HFFc6 (cell line): ENCODE measurements at regions not wholly inside any gene's neighbourhood (a gene's known extent, or its start where the extent isn't known, plus 50 kb on each side); places are given as distances from the start of the nearest gene placed in this dataset.

ENCODE experiments used
- DNase-seq: peaks from one replicate; pipeline ENCODE4 v3.0.0-alpha.2; 2018
- H3K27ac Mint-ChIP-seq: 2 replicates; pipeline ENCODE4 v1.8.0; 2020; ENCODE audit warnings: mild to moderate bottlenecking, mixed read lengths
- H3K27me3 Mint-ChIP-seq: 2 replicates; pipeline ENCODE4 v1.8.0; 2021; ENCODE audit warnings: mild to moderate bottlenecking, moderate library complexity, mixed read lengths; ENCODE audit not compliant: insufficient read depth
- H3K36me3 Mint-ChIP-seq: 2 replicates; pipeline ENCODE4 v1.8.0; 2021; ENCODE audit warnings: low read depth, mixed read lengths
- H3K4me1 Mint-ChIP-seq: 2 replicates; pipeline ENCODE4 v1.8.0; 2020; ENCODE audit warnings: low read depth, mixed read lengths
- H3K4me3 Mint-ChIP-seq: 2 replicates; pipeline ENCODE4 v1.8.0; 2020; ENCODE audit warnings: mild to moderate bottlenecking, moderate library complexity, mixed read lengths
- H3K9me3 Mint-ChIP-seq: 2 replicates; pipeline ENCODE4 v1.8.0; 2020; ENCODE audit warnings: mild to moderate bottlenecking, mixed read lengths
- TF ChIP-seq, protein P1 (sequence below): fragments of 200-600 bp; sonication (generic); IDR thresholded peaks from 2 replicates; pipeline ENCODE4 v1.5.0; 2021; ENCODE audit warnings: antibody characterized with exemption, mild to moderate bottlenecking

DNA sequence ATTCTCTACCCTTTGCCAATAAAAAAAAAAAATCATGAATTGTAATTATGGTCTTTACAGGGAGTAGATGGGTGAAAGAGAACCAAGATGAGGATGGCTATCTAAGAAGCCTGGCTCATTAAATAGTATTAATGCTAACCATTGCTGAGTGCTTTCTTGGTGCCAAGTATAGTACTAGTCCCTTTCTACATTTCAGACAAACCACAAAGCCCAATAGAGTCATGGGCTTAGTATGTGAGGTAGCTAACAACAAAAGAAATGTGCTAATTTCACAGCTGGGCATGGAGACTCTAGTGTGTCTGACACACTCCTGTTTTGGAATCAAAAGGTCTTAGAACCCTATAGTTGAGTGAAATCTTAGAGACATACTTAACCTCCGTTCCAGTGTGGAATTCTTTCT, 84.5 kb upstream of the ESRRG start:
- TF ChIP-seq, protein P1, sequence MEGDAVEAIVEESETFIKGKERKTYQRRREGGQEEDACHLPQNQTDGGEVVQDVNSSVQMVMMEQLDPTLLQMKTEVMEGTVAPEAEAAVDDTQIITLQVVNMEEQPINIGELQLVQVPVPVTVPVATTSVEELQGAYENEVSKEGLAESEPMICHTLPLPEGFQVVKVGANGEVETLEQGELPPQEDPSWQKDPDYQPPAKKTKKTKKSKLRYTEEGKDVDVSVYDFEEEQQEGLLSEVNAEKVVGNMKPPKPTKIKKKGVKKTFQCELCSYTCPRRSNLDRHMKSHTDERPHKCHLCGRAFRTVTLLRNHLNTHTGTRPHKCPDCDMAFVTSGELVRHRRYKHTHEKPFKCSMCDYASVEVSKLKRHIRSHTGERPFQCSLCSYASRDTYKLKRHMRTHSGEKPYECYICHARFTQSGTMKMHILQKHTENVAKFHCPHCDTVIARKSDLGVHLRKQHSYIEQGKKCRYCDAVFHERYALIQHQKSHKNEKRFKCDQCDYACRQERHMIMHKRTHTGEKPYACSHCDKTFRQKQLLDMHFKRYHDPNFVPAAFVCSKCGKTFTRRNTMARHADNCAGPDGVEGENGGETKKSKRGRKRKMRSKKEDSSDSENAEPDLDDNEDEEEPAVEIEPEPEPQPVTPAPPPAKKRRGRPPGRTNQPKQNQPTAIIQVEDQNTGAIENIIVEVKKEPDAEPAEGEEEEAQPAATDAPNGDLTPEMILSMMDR: no peak
- Mint-ChIP-seq H3K27me3 (no peaks in the 10 kb centered on the region), H3K4me1 (no peaks in the 10 kb centered on the region), H3K4me3 (no peak overlapping the region), H3K9me3 (peaks cover 12% of the 10 kb centered on the region), H3K27ac (no peak overlapping the region), H3K36me3 (no peaks in the 10 kb centered on the region)
- no peak for DNase-seq

DNA sequence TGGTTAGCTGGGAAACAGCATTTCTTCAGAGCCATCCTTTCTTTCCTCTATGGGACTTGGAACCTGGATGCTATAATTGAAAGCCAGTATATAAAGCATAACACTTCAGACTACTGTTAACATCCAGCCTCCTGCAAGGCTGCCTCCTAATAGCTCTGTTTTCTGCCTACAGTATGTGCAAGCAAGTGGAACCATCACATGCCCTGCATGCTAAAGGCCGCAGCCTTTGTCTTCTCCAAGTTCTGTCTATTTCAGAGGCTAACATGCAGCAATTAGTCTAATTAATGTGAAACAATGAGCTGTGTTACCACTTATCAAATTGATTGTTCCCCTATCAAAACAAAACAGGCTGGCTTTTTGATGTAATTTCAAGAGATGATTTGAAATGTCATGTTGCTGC, 82.7 kb upstream of the ESRRG start:
- Mint-ChIP-seq H3K4me1 (no peaks in the 10 kb centered on the region), H3K36me3 (no peaks in the 10 kb centered on the region), H3K4me3 (no peak overlapping the region), H3K27me3 (no peaks in the 10 kb centered on the region), H3K9me3 (peaks cover 18% of the 10 kb centered on the region), H3K27ac (no peak overlapping the region)
- TF ChIP-seq, protein P1: no peak
- no peak for DNase-seq

DNA sequence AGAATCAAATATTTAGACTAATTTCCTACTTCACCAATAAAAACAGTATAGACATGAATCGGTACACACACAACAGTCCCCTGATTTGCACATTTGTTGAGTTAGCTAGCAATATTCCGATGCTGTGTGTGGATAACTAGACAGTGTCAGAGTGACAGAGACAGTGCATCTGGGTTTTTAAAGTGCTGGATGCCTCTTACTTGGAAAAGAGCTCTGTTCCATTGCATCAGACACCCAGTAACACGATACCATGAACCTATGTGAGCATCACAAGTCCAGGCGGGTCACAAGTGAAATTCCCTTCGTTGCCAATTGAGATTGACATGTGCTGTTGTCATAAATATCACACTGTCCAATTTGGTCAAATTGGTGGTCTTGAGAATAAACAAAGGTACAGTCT, 82.0 kb upstream of the ESRRG start:
- Mint-ChIP-seq H3K4me1 (no peaks in the 10 kb centered on the region), H3K4me3 (no peak overlapping the region), H3K36me3 (no peaks in the 10 kb centered on the region), H3K27me3 (no peaks in the 10 kb centered on the region), H3K27ac (no peak overlapping the region), H3K9me3 (peaks cover 18% of the 10 kb centered on the region)
- TF ChIP-seq, protein P1: no peak
- DNase-seq: no peak

DNA sequence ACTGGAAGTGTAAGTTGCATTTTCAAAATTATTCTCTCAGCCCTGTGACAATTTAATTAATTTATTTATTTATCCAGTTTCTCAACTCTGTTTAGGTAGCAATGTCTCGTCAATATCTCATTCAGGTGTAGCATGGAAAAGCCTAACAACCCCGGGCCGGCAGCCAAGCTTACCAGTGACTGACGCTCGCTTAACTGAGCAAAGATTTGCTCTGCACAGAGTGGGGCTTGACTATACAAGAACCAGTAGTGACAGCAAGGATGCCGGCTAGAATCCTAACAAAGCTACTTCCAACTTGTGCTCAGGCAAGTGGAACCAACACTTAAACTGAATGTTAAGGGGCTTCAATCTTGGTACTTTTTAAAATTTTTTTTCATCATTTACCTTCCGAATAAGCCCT, 80.9 kb upstream of the ESRRG start:
- TF ChIP-seq, protein P1: no peak
- H3K9me3 Mint-ChIP-seq: peaks cover 23% of the 10 kb centered on the region
- H3K36me3 Mint-ChIP-seq: no peaks in the 10 kb centered on the region
- no peaks in the 10 kb centered on the region for H3K27me3 Mint-ChIP-seq
- no peak overlapping the region for H3K27ac Mint-ChIP-seq
- no peak overlapping the region for H3K4me3 Mint-ChIP-seq
- DNase-seq: no peak
- H3K4me1 Mint-ChIP-seq: no peaks in the 10 kb centered on the region

DNA sequence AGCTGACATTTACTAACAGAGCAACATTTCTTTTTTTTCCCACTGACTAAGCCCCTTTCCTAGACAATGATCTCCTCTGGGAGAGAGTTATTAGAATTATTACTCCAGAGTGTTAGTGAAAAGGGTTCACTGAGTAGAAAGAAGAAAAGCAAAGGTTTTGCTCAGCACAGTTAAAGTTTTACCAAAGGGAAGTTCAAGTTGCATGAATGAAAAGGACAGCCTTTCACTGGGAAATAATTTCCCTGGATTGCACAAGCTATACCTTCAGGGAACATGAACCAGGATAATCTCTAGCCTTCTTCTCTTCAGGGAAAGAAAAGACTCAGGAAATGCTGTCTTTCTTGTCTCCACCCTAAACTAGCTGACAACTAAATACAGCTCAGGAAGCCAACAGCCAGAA, 71.4 kb upstream of the ESRRG start:
- peaks cover 20% of the 10 kb centered on the region for H3K9me3 Mint-ChIP-seq
- H3K4me3 Mint-ChIP-seq: no peak overlapping the region
- no peak for DNase-seq
- no peaks in the 10 kb centered on the region for H3K4me1 Mint-ChIP-seq
- TF ChIP-seq, protein P1: no peak
- H3K36me3 Mint-ChIP-seq: no peaks in the 10 kb centered on the region
- no peak overlapping the region for H3K27ac Mint-ChIP-seq
- no peaks in the 10 kb centered on the region; the same call in 1 of the 2 replicates for H3K27me3 Mint-ChIP-seq

DNA sequence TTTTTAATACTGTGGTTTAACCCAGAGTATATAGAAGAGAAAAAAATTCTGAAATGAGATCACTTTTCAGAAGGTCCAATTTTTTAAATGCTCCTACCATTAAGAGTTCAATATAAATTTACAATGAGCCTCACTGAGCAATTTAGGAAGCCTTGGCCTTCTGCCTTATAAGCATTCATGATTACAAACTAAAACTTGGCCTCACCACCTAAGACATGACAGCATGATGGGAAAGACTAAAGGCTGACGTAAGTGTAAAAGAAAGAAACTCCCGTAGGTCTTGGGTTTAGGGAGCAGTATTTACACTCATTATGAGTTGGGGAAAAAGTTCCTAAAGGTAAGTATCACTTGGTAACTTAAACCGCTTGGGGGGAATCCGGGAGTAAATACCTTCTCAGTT, 70.7 kb upstream of the ESRRG start:
- H3K27me3 Mint-ChIP-seq: no peaks in the 10 kb centered on the region; the same call in 1 of the 2 replicates
- no peak overlapping the region for H3K27ac Mint-ChIP-seq
- H3K9me3 Mint-ChIP-seq: peaks cover 16% of the 10 kb centered on the region
- TF ChIP-seq, protein P1: no peak
- no peaks in the 10 kb centered on the region for H3K36me3 Mint-ChIP-seq
- DNase-seq: no peak
- no peaks in the 10 kb centered on the region for H3K4me1 Mint-ChIP-seq
- no peak overlapping the region for H3K4me3 Mint-ChIP-seq
